IMR-90 (cell line): ENCODE measurements at regions not wholly inside any gene's neighbourhood (a gene's known extent, or its start where the extent isn't known, plus 50 kb on each side); places are given as distances from the start of the nearest gene placed in this dataset.

ENCODE experiments used
- CEBPB ChIP-seq: IDR thresholded peaks from 2 replicates; pipeline ENCODE4 v1.6.1; 2012; ENCODE audit warnings: low read depth, low read length, improper control_type of control experiment
- FOS ChIP-seq: fragments of 150-350 bp; IDR thresholded peaks from 2 replicates; pipeline ENCODE4 v1.6.1; 2016; ENCODE audit warnings: low read depth, low read length
- MAFK ChIP-seq: IDR thresholded peaks from 2 replicates; pipeline ENCODE4 v1.6.1; 2012; ENCODE audit warnings: low read depth, low read length, improper control_type of control experiment
- MXI1 ChIP-seq: IDR thresholded peaks from 2 replicates; pipeline ENCODE4 v1.6.1; 2012; ENCODE audit warnings: low read depth, mild to moderate bottlenecking, low read length, moderate library complexity, borderline replicate concordance
- NFE2L2 ChIP-seq: fragments of 150-350 bp; IDR thresholded peaks from 2 replicates; pipeline ENCODE4 v1.6.1; 2016; ENCODE audit warnings: low read depth, mild to moderate bottlenecking, low read length
- POLR2A ChIP-seq: IDR thresholded peaks from 2 replicates; pipeline ENCODE4 v1.6.1; 2012; ENCODE audit warnings: mild to moderate bottlenecking, low read depth, low read length
- RAD21 ChIP-seq: IDR thresholded peaks from 2 replicates; pipeline ENCODE4 v1.6.1; 2012; ENCODE audit warnings: low read length, improper control_type of control experiment
- RCOR1 ChIP-seq: IDR thresholded peaks from 2 replicates; pipeline ENCODE4 v1.6.1; 2012; ENCODE audit warnings: mild to moderate bottlenecking, low read length, improper control_type of control experiment; ENCODE audit not compliant: insufficient replicate concordance
- RFX5 ChIP-seq: IDR thresholded peaks from 2 replicates; pipeline ENCODE4 v1.8.0; 2012; ENCODE audit warnings: low read depth, mild to moderate bottlenecking, low read length, moderate library complexity
- SMC3 ChIP-seq: fragments of 150-350 bp; IDR thresholded peaks from 2 replicates; pipeline ENCODE4 v1.6.1; 2016; ENCODE audit warnings: low read depth, mild to moderate bottlenecking, antibody characterized with exemption, low read length, moderate library complexity
- TF ChIP-seq, protein P1 (sequence below): conservative IDR thresholded peaks from 2 replicates; pipeline ENCODE4 v1.5.1; 2012; ENCODE audit warnings: mild to moderate bottlenecking, low read depth, low read length, improper control_type of control experiment
- TF ChIP-seq, protein P2 (sequence below): fragments of 150-350 bp; IDR thresholded peaks from 2 replicates; pipeline ENCODE4 v1.6.1; 2016; ENCODE audit warnings: low read depth, mild to moderate bottlenecking, low read length, moderate library complexity, borderline replicate concordance
- TF ChIP-seq, protein P3 (sequence below): fragments of 150-350 bp; IDR thresholded peaks from 2 replicates; pipeline ENCODE4 v1.6.1; 2017; ENCODE audit warnings: mild to moderate bottlenecking, antibody characterized with exemption, low read length, low read depth

DNA sequence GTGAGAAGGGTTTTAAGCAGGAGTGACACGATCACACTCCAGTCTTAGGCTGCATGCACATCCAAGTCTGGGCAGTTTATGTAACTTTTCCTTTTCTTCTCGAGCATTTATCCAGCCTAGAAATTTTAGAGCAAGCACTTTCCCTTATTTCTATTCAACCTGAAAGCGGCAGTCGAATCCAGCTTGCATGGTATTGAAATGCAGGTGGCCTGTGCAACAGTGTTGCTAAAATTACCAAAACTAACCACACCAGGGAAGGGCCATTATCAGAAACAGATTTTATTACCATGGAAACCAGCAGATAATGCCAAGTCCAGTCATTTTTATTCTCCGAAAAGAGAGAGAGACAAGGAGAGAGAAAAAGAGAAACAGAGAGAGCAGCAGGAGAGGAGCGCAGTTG is 179.9 kb upstream of the ZC3H12A start:
- TF ChIP-seq, protein P1, sequence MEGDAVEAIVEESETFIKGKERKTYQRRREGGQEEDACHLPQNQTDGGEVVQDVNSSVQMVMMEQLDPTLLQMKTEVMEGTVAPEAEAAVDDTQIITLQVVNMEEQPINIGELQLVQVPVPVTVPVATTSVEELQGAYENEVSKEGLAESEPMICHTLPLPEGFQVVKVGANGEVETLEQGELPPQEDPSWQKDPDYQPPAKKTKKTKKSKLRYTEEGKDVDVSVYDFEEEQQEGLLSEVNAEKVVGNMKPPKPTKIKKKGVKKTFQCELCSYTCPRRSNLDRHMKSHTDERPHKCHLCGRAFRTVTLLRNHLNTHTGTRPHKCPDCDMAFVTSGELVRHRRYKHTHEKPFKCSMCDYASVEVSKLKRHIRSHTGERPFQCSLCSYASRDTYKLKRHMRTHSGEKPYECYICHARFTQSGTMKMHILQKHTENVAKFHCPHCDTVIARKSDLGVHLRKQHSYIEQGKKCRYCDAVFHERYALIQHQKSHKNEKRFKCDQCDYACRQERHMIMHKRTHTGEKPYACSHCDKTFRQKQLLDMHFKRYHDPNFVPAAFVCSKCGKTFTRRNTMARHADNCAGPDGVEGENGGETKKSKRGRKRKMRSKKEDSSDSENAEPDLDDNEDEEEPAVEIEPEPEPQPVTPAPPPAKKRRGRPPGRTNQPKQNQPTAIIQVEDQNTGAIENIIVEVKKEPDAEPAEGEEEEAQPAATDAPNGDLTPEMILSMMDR, result no peak
- no peak for TF ChIP-seq RFX5
- TF ChIP-seq RCOR1, result no peak
- no peak for TF ChIP-seq FOS
- TF ChIP-seq CEBPB, result no peak
- TF ChIP-seq POLR2A, result no peak
- TF ChIP-seq, protein P2, sequence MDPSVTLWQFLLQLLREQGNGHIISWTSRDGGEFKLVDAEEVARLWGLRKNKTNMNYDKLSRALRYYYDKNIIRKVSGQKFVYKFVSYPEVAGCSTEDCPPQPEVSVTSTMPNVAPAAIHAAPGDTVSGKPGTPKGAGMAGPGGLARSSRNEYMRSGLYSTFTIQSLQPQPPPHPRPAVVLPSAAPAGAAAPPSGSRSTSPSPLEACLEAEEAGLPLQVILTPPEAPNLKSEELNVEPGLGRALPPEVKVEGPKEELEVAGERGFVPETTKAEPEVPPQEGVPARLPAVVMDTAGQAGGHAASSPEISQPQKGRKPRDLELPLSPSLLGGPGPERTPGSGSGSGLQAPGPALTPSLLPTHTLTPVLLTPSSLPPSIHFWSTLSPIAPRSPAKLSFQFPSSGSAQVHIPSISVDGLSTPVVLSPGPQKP, result no peak
- TF ChIP-seq, protein P3, sequence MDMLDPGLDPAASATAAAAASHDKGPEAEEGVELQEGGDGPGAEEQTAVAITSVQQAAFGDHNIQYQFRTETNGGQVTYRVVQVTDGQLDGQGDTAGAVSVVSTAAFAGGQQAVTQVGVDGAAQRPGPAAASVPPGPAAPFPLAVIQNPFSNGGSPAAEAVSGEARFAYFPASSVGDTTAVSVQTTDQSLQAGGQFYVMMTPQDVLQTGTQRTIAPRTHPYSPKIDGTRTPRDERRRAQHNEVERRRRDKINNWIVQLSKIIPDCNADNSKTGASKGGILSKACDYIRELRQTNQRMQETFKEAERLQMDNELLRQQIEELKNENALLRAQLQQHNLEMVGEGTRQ, result no peak
- TF ChIP-seq RAD21, result no peak
- no peak for TF ChIP-seq MAFK
- no peak for TF ChIP-seq SMC3
- TF ChIP-seq NFE2L2, result no peak
- TF ChIP-seq MXI1, result no peak
